SU-DHL-6 (cell line): ENCODE measurements at regions not wholly inside any gene's neighbourhood (a gene's known extent, or its start where the extent isn't known, plus 50 kb on each side); places are given as distances from the start of the nearest gene placed in this dataset.

Experiments used
- CTCF ChIP-seq: fragments of 200-600 bp; sonication (generic); IDR thresholded peaks from one replicate; pipeline ENCODE4 v1.5.1; 2017; ENCODE audit warnings: antibody characterized with exemption, mild to moderate bottlenecking, low read length, moderate library complexity; ENCODE audit not compliant: insufficient read depth, poor library complexity, severe bottlenecking
- EZH2phosphoT487 ChIP-seq: fragments of 200-600 bp; sonication (generic), shearing (Covaris generic); conservative IDR thresholded peaks from 2 replicates; pipeline ENCODE4 v1.6.1; 2018; ENCODE audit warnings: mild to moderate bottlenecking, antibody characterized with exemption, low read length, moderate library complexity, mixed read lengths

- TF ChIP-seq CTCF (no peak), EZH2phosphoT487 (no peak)
These were observed 108.8 kb upstream of the FOXC1 start for GRCh38 chr6:1500913-1501312.
